HEK293 (cell line): ENCODE measurements at regions not wholly inside any gene's neighbourhood (a gene's known extent, or its start where the extent isn't known, plus 50 kb on each side); places are given as distances from the start of the nearest gene placed in this dataset.

Experiments
- CTCF ChIA-PET: fragments of 350-600 bp; formaldehyde crosslinking; extraction: SDS; loops from one replicate; lab custom pipeline; 2021; ENCODE audit warnings: antibody characterized with exemption; lab: Yijun Ruan, JAX
- POLR2A ChIA-PET: fragments of 300-600 bp; formaldehyde crosslinking; extraction: SDS; loops from one replicate; lab custom pipeline; 2020; ENCODE audit warnings: antibody characterized with exemption, inconsistent platforms; lab: Yijun Ruan, JAX
- H3K27ac ChIP-seq: fragments of 200-500 bp; sonication (Bioruptor generic); 2 replicates; pipeline ENCODE4 v1.5.1; 2014; ENCODE audit warnings: low read depth, low read length, control low read depth, inconsistent platforms; ENCODE audit errors: extremely low read depth
- H3K36me3 ChIP-seq, 2 experiments: fragments of 200-500 bp in 1 of 2; sonication (Bioruptor generic) in 1 of 2; 1 replicate in 1 of 2; 2 replicates in 1 of 2; pipeline ENCODE4 v1.5.1; 2014 to 2017; ENCODE audit warnings: inconsistent platforms in 2 of 2, low read length in 2 of 2; ENCODE audit not compliant: control insufficient read depth in 2 of 2, insufficient read depth in 1 of 2
- H3K4me1 ChIP-seq: fragments of 200-500 bp; sonication (Bioruptor generic); 2 replicates; pipeline ENCODE4 v1.5.1; 2014; ENCODE audit warnings: mild to moderate bottlenecking, low read length, inconsistent platforms; ENCODE audit not compliant: control insufficient read depth, insufficient read depth
- H3K4me3 ChIP-seq: 2 replicates; pipeline ENCODE4 v1.5.1; 2011; ENCODE audit warnings: low read depth, mild to moderate bottlenecking, control low read depth, low read length, moderate library complexity
- H3K9me3 ChIP-seq: fragments of 200-500 bp; sonication (Bioruptor generic); 2 replicates; pipeline ENCODE4 v1.5.1; 2014; ENCODE audit warnings: low read depth, low read length, inconsistent platforms; ENCODE audit not compliant: control insufficient read depth, insufficient read depth
- GFI1B ChIP-seq: fragments of 450-650 bp; formaldehyde crosslinking; IDR thresholded peaks from 2 replicates; pipeline ENCODE4 v1.5.1; 2016; ENCODE audit warnings: missing biosample characterization, missing genetic modification characterization
- GLIS1 ChIP-seq: fragments of 450-650 bp; formaldehyde crosslinking; IDR thresholded peaks from 2 replicates; pipeline ENCODE4 v1.5.1; 2016; ENCODE audit warnings: missing biosample characterization, missing genetic modification characterization
- HOXA7 ChIP-seq: sonication (generic); formaldehyde crosslinking; IDR thresholded peaks from 2 replicates; pipeline ENCODE4 v1.8.1; 2022; ENCODE audit warnings: missing genetic modification reagents, borderline replicate concordance
- SP2 ChIP-seq: fragments of 450-650 bp; formaldehyde crosslinking; IDR thresholded peaks from 2 replicates; pipeline ENCODE4 v1.5.1; 2016; ENCODE audit warnings: missing biosample characterization, missing genetic modification characterization
- TRIM28 ChIP-seq: IDR thresholded peaks from 2 replicates; pipeline ENCODE4 v1.6.1; 2011; ENCODE audit warnings: low read length, control low read depth, borderline replicate concordance
- YY1 ChIP-seq: fragments of 450-650 bp; formaldehyde crosslinking; IDR thresholded peaks from 2 replicates; pipeline ENCODE4 v1.5.1; 2018; ENCODE audit warnings: missing biosample characterization, missing genetic modification characterization
- ZBTB17 ChIP-seq: fragments of 450-650 bp; formaldehyde crosslinking; IDR thresholded peaks from 2 replicates; pipeline ENCODE4 v1.5.1; 2016; ENCODE audit warnings: missing biosample characterization, missing genetic modification characterization
- ZBTB7A ChIP-seq: fragments of 450-650 bp; formaldehyde crosslinking; IDR thresholded peaks from 2 replicates; pipeline ENCODE4 v1.5.1; 2016; ENCODE audit warnings: low read depth, missing biosample characterization, missing genetic modification characterization
- ZBTB8A ChIP-seq: fragments of 450-650 bp; formaldehyde crosslinking; IDR thresholded peaks from 2 replicates; pipeline ENCODE4 v1.5.1; 2016; ENCODE audit warnings: missing biosample characterization, missing genetic modification characterization
- ZEB2 ChIP-seq: fragments of 450-650 bp; formaldehyde crosslinking; IDR thresholded peaks from 2 replicates; pipeline ENCODE4 v1.5.1; 2016; ENCODE audit warnings: missing biosample characterization, missing genetic modification characterization
- ZNF274 ChIP-seq, 2 experiments: fragments of 200-500 bp in 1 of 2; fragments of 450-650 bp in 1 of 2; sonication (Bioruptor generic) in 1 of 2; formaldehyde crosslinking in 1 of 2; IDR thresholded peaks; 2 replicates each; pipeline versions ENCODE4 v1.5.1 to v1.6.1; 2014 to 2016; ENCODE audit warnings: borderline replicate concordance in 1 of 2, inconsistent platforms in 1 of 2, low read length in 1 of 2, missing biosample characterization in 1 of 2, missing genetic modification characterization in 1 of 2
- ZNF366 ChIP-seq: fragments of 450-650 bp; formaldehyde crosslinking; conservative IDR thresholded peaks from 2 replicates; pipeline ENCODE4 v1.5.1; 2016; ENCODE audit warnings: missing biosample characterization, missing genetic modification characterization
- ZNF391 ChIP-seq: fragments of 450-650 bp; formaldehyde crosslinking; IDR thresholded peaks from 2 replicates; pipeline ENCODE4 v1.5.1; 2016; ENCODE audit warnings: low read depth, missing biosample characterization, missing genetic modification characterization, borderline replicate concordance
- ZNF423 ChIP-seq: fragments of 450-650 bp; formaldehyde crosslinking; IDR thresholded peaks from 2 replicates; pipeline ENCODE4 v1.5.1; 2016; ENCODE audit warnings: missing biosample characterization, missing genetic modification characterization
- ZNF48 ChIP-seq: fragments of 450-650 bp; formaldehyde crosslinking; IDR thresholded peaks from 2 replicates; pipeline ENCODE4 v1.5.1; 2016; ENCODE audit warnings: missing biosample characterization, missing genetic modification characterization
- ZNF530 ChIP-seq: fragments of 450-650 bp; formaldehyde crosslinking; IDR thresholded peaks from 2 replicates; pipeline ENCODE4 v1.5.1; 2016; ENCODE audit warnings: low read depth, missing biosample characterization, missing genetic modification characterization
- ZNF549 ChIP-seq: fragments of 450-650 bp; IDR thresholded peaks from 2 replicates; pipeline ENCODE4 v1.5.1; 2018; ENCODE audit warnings: missing biosample characterization, missing genetic modification characterization, mild to moderate bottlenecking, inconsistent platforms, moderate library complexity
- ZNF561 ChIP-seq: fragments of 450-650 bp; IDR thresholded peaks from 2 replicates; pipeline ENCODE4 v1.5.1; 2018; ENCODE audit warnings: missing biosample characterization, missing genetic modification characterization, borderline replicate concordance
- ZNF621 ChIP-seq: fragments of 450-650 bp; formaldehyde crosslinking; IDR thresholded peaks from 2 replicates; pipeline ENCODE4 v1.5.1; 2017; ENCODE audit warnings: missing biosample characterization, missing genetic modification characterization
- ZNF626 ChIP-seq: fragments of 450-650 bp; sonication (Bioruptor Pico); formaldehyde crosslinking; IDR thresholded peaks from 2 replicates; pipeline ENCODE4 v1.5.1; 2018; ENCODE audit warnings: missing biosample characterization, missing genetic modification characterization, inconsistent platforms
- ZNF701 ChIP-seq: fragments of 450-650 bp; formaldehyde crosslinking; IDR thresholded peaks from 2 replicates; pipeline ENCODE4 v1.5.1; 2016; ENCODE audit warnings: missing biosample characterization, missing genetic modification characterization
- ZXDB ChIP-seq: fragments of 450-650 bp; formaldehyde crosslinking; IDR thresholded peaks from 2 replicates; pipeline ENCODE4 v1.5.1; 2016; ENCODE audit warnings: missing biosample characterization, missing genetic modification characterization
- TF ChIP-seq, protein P1 (sequence below): fragments of 450-650 bp; formaldehyde crosslinking; IDR thresholded peaks from 2 replicates; pipeline ENCODE4 v1.5.1; 2016; ENCODE audit warnings: missing biosample characterization, missing genetic modification characterization
- TF ChIP-seq, protein P2 (sequence below): fragments of 450-650 bp; formaldehyde crosslinking; IDR thresholded peaks from 2 replicates; pipeline ENCODE4 v1.5.1; 2017; ENCODE audit warnings: missing biosample characterization, missing genetic modification characterization
- TF ChIP-seq, protein P3 (sequence below): fragments of 450-650 bp; formaldehyde crosslinking; IDR thresholded peaks from 2 replicates; pipeline ENCODE4 v1.5.1; 2016; ENCODE audit warnings: missing biosample characterization, missing genetic modification characterization
- TF ChIP-seq, protein P4 (sequence below): fragments of 450-650 bp; formaldehyde crosslinking; IDR thresholded peaks from 2 replicates; pipeline ENCODE4 v1.5.1; 2016; ENCODE audit warnings: missing biosample characterization, missing genetic modification characterization

DNA sequence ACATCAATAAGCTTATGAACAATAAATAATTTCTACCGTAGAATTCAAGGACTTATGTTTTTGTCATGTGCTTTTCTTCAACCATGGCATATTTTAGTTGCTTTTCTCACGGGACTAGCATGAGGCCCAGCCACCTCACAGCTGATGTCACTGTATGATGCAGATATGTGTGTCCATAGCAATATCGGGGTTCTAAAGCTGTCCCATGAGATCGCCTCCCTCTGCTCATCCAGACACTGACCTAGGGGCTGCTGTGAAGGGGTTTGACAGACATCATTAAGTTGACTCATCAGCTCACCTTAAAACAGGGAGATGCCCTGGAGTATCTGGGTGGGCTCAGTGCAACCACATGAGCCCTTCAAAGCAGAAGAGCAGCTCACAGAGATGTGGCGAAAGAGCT lies 210.3 kb upstream of the AJAP1 start (continued):
- TF ChIP-seq ZNF274 (IDR thresholded peaks at IDR 0.05; ENCODE audit: low read length) (no peak), ZNF274 (tag by site-specific recombination; IDR thresholded peaks at IDR 0.05; ENCODE audit: borderline replicate concordance) (no peak), ZNF621 (tag by site-specific recombination) (no peak), ZEB2 (tag by site-specific recombination) (no peak)
- TF ChIP-seq, all 188 proteins: peak for 0

DNA sequence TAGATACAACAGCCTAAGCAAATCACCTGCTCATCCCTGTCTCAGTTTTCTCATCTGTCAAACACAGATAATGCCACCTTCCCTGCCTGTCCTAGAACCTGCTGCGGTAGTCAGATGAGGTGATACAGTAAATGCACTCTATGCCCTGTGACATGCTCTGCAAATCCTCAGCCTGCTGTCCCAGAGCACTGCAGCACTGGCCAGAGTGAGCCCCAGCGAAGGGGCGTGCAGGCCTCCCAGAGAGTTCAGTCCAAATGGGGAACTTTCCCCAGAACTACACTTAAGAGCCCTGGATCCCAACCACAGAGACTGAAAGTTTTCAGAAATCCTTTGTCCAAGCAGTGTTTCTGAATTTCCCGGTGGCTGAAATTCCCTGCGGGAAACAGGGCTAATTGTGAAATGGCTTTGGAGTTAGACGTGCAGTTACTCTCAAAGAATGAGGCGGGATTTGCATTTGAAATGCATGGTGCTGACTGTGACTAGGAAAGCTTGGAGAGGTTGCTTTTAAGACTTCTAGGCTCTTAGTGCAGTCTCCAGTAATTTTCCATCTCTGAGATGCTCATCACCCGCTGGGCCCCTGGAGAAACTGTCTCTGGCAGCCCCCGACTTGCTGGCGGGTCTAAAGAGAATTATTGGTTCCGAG lies 206.5 kb upstream of the AJAP1 start:
- Histone ChIP-seq H3K4me3 (no peak overlapping the region), H3K27ac (no peak overlapping the region), H3K9me3 (no peaks in the 10 kb centered on the region), H3K4me1 (no peaks in the 10 kb centered on the region), H3K36me3 (no peaks in the 10 kb centered on the region)
- ChIA-PET POLR2A (no interaction called here), CTCF (interaction anchor here (0.5 kb wide), 1 partner anchor 491 kb away, joined by 3 read pairs; no protein-coding TSS in a partner anchor)
- TF ChIP-seq ZNF626 (tag by site-specific recombination) (no peak), ZBTB7A (tag by site-specific recombination) (no peak)

DNA sequence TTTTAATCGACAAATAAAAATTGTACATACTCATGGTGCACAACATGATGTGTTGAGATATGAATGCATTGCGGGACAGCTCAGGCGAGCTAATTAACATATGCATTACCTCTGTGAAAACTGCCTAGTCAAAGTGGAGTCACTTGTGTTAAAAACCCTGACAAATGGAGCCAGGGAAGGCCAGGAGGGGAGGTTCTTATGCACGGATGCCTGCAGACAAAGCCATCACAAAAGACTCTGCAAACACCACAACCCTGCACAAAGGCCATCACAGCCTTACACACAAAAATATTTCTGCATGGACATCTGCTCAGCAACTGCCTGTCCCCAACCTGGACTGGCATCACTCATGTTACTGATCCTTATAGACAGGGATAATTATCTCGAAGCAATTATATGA lies 204.4 kb upstream of the AJAP1 start:
- POLR2A ChIA-PET = no interaction called here
- Histone ChIP-seq H3K4me1 (no peaks in the 10 kb centered on the region), H3K4me3 (no peak overlapping the region), H3K27ac (no peak overlapping the region)
- TF ChIP-seq, protein P1, sequence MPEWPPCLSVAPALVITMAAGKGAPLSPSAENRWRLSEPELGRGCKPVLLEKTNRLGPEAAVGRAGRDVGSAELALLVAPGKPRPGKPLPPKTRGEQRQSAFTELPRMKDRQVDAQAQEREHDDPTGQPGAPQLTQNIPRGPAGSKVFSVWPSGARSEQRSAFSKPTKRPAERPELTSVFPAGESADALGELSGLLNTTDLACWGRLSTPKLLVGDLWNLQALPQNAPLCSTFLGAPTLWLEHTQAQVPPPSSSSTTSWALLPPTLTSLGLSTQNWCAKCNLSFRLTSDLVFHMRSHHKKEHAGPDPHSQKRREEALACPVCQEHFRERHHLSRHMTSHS (tag by site-specific recombination) = no peak
- TF ChIP-seq ZNF48 (tag by site-specific recombination) = no peak
- TF ChIP-seq YY1 (tag by site-specific recombination) = no peak
- TF ChIP-seq, all 188 proteins: peak for 0
- no peaks in the 10 kb centered on the region for H3K9me3 ChIP-seq
- CTCF ChIA-PET = no interaction called here
- H3K36me3 ChIP-seq = no peaks in the 10 kb centered on the region

DNA sequence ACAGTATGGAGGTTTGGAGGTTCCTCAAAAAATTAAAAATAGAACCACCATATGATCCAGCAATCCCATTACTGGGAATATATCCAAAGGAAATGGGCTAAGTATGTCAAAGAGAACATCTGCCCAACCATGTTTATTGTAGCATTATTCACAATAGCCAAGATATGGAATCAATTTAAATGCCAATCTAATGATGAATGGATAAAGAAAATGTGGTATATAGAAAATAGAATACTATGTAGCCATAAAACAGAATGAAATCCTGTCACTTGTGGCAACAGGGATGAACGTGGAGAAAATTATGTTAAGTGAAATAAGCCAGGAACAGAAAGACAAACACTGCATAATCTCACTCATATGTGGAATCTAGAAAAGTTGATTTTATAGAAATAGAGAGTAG lies 201.7 kb upstream of the AJAP1 start:
- no peaks in the 10 kb centered on the region for H3K4me1 ChIP-seq
- POLR2A ChIA-PET = no interaction called here
- H3K9me3 ChIP-seq = no peaks in the 10 kb centered on the region
- CTCF ChIA-PET = no interaction called here
- H3K36me3 ChIP-seq = no peaks in the 10 kb centered on the region
- H3K27ac ChIP-seq = no peak overlapping the region
- H3K4me3 ChIP-seq = no peak overlapping the region
- TF ChIP-seq ZXDB (tag by site-specific recombination) (no peak), GLIS1 (no peak), SP2 (tag by site-specific recombination) (no peak), ZBTB8A (tag by site-specific recombination) (no peak), HOXA7 (CRISPR knock-in tag) (no peak), ZBTB17 (no peak), ZNF549 (tag by site-specific recombination) (no peak), TRIM28 (no peak), ZNF530 (no peak), GFI1B (tag by site-specific recombination) (no peak), ZNF391 (tag by site-specific recombination) (no peak), ZNF366 (tag by site-specific recombination) (no peak), ZNF701 (tag by site-specific recombination) (no peak), ZNF561 (tag by site-specific recombination) (no peak), ZNF423 (tag by site-specific recombination) (no peak)
- TF ChIP-seq, protein P2, sequence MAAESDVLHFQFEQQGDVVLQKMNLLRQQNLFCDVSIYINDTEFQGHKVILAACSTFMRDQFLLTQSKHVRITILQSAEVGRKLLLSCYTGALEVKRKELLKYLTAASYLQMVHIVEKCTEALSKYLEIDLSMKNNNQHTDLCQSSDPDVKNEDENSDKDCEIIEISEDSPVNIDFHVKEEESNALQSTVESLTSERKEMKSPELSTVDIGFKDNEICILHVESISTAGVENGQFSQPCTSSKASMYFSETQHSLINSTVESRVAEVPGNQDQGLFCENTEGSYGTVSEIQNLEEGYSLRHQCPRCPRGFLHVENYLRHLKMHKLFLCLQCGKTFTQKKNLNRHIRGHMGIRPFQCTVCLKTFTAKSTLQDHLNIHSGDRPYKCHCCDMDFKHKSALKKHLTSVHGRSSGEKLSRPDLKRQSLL = no peak
- TF ChIP-seq, protein P3, sequence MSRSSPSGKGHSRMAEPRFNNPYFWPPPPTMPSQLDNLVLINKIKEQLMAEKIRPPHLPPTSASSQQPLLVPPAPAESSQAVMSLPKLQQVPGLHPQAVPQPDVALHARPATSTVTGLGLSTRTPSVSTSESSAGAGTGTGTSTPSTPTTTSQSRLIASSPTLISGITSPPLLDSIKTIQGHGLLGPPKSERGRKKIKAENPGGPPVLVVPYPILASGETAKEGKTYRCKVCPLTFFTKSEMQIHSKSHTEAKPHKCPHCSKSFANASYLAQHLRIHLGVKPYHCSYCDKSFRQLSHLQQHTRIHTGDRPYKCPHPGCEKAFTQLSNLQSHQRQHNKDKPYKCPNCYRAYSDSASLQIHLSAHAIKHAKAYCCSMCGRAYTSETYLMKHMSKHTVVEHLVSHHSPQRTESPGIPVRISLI (tag by site-specific recombination) = no peak
- TF ChIP-seq, protein P4, sequence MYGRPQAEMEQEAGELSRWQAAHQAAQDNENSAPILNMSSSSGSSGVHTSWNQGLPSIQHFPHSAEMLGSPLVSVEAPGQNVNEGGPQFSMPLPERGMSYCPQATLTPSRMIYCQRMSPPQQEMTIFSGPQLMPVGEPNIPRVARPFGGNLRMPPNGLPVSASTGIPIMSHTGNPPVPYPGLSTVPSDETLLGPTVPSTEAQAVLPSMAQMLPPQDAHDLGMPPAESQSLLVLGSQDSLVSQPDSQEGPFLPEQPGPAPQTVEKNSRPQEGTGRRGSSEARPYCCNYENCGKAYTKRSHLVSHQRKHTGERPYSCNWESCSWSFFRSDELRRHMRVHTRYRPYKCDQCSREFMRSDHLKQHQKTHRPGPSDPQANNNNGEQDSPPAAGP (tag by site-specific recombination) = no peak
